OCI-LY3 (cell line): ENCODE measurements at regions not wholly inside any gene's neighbourhood (a gene's known extent, or its start where the extent isn't known, plus 50 kb on each side); places are given as distances from the start of the nearest gene placed in this dataset.

ENCODE experiments used
- CTCF ChIP-seq: fragments of 200-600, 300-600 bp; sonication (generic); IDR thresholded peaks from 2 replicates; pipeline ENCODE4 v1.5.1; 2014; ENCODE audit warnings: antibody characterized with exemption, low read length, low read depth
- EZH2phosphoT487 ChIP-seq: fragments of 200-600 bp; shearing (Covaris generic); IDR thresholded peaks from 2 replicates; pipeline ENCODE4 v1.6.1; 2018; ENCODE audit warnings: antibody characterized with exemption, mixed run types, low read depth

GRCh38 chr6:144586986-144587385 lies 301.9 kb downstream of the UTRN start:
- no peak for TF ChIP-seq CTCF
- no peak for TF ChIP-seq EZH2phosphoT487
